GM10266 (cell line): ENCODE measurements at regions not wholly inside any gene's neighbourhood (a gene's known extent, or its start where the extent isn't known, plus 50 kb on each side); places are given as distances from the start of the nearest gene placed in this dataset.

Experiments used
- DNase-seq: peaks from one replicate; pipeline ENCODE4 v3.0.0; 2012; ENCODE audit errors: extremely low spot score
- TF ChIP-seq, protein P1 (sequence below): IDR thresholded peaks from 2 replicates; pipeline ENCODE4 v1.5.1; 2012; ENCODE audit warnings: mild to moderate bottlenecking, low read depth; ENCODE audit not compliant: control insufficient read depth, insufficient read depth; ENCODE audit errors: missing control alignments

DNA sequence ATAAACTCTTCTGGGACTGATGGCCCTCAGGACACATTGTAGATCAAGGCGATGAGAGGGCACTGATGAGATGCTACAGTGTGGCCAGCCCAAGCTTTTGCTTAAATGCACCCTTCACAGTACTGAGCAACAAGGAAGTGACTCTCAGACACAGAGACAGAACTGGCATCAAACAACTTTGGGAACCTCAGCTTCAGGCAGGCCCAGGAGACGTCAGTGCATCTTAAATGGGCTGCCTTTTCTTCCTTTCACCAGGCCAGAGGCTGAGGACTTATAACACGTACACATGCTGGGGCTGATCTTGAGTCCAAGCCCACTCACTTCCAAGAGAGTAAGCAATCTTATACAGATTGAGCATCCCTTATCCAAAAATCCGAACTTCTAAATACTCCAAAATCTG, 386.1 kb upstream of the C16orf82 start:
- no peak for DNase-seq
- TF ChIP-seq, protein P1, sequence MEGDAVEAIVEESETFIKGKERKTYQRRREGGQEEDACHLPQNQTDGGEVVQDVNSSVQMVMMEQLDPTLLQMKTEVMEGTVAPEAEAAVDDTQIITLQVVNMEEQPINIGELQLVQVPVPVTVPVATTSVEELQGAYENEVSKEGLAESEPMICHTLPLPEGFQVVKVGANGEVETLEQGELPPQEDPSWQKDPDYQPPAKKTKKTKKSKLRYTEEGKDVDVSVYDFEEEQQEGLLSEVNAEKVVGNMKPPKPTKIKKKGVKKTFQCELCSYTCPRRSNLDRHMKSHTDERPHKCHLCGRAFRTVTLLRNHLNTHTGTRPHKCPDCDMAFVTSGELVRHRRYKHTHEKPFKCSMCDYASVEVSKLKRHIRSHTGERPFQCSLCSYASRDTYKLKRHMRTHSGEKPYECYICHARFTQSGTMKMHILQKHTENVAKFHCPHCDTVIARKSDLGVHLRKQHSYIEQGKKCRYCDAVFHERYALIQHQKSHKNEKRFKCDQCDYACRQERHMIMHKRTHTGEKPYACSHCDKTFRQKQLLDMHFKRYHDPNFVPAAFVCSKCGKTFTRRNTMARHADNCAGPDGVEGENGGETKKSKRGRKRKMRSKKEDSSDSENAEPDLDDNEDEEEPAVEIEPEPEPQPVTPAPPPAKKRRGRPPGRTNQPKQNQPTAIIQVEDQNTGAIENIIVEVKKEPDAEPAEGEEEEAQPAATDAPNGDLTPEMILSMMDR: no peak

DNA sequence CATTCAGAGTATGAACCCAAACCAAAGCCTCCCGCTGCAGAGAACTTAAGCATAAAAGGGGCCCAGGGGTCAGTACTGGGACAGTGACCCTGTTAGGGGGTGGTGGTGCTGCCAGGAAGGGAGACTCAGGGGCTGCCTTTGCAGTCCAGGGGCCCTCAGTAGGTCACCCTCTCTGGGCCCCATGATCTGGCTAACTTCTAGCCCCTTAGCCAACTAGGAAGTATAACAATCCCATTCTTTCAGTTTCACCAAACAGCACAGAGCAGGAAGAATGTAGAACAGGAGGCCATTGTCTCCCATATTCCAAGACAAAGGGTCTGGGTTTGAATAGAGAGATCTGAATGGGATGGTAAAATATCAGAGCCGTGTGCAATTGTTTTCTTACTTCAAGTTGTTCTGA, 378.6 kb upstream of the C16orf82 start:
- TF ChIP-seq, protein P1: no peak
- no peak for DNase-seq

DNA sequence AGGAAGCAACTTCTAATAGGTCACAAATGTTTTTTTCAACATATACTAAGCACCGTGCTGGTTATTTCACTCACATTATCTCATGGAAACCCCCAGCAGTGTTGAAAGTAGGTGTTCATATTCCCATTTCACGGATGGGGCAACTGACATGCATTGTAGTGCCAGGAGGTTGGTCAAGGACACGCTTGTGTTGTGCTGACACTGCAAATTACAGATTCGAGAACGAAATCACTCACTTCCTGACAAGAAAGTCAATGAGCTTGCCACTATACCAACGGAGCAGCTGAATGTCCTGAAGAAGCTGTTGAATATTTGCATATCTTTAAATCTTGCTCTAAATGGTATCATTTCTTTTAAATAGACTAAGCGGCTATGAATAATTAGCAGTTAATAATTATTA, 378.0 kb upstream of the C16orf82 start:
- TF ChIP-seq, protein P1: no peak
- DNase-seq: no peak

DNA sequence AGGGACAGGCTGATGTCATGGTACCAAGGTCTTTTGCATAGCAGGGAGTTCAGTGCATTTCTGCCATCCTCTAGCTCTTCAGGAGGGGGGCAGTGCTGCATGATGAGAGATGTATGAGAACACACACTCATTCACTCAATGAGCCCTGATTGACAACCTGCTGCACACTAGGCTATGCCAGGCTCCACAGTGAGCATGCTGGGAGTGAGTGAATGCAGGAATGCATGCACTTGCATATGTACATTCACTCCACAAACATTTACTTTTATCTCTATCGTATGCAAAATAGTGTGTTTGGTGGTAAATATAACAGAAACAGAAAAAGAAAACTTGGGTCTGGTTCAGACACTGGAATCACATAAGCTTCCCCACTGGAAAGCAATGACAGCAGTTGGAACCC, 374.1 kb upstream of the C16orf82 start:
- TF ChIP-seq, protein P1: no peak
- DNase-seq: no peak

DNA sequence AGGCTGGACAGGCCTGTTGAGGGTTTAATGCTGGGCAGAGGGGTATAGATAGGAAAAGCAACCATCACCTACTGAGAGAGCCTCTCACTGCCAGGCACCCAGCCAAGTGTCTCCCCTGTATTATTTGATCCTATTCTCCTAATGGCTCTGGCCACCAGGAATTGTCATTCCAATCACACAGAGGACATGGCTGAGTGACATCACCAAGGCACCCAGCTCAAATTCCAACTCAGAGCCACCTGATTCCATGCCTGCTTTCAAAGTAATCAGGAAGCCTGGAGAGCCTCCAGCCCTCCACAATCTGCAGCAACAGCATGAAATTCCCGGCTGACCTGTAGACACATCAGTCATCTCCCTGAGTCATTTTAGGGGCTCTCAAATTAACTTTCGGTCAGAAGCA, 368.9 kb upstream of the C16orf82 start:
- TF ChIP-seq, protein P1: no peak
- DNase-seq: no peak

DNA sequence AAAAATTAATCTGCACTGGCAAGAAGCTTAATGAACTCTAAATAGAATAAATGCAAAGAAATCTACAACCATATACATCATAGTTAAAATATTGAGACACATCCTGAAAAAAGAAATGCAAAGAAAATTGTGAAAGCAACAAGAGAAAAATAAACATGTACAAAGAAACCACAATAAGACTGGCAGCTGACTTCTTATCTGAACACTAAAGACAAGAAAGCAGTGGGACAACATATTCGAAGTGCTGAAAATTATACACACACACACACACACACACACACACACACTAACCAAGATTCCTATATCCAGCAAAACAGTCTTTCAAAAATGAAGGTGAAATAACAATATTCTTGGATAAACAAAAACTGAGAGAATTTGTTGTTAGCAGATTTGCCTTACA, 366.5 kb upstream of the C16orf82 start:
- TF ChIP-seq, protein P1: no peak
- no peak for DNase-seq

DNA sequence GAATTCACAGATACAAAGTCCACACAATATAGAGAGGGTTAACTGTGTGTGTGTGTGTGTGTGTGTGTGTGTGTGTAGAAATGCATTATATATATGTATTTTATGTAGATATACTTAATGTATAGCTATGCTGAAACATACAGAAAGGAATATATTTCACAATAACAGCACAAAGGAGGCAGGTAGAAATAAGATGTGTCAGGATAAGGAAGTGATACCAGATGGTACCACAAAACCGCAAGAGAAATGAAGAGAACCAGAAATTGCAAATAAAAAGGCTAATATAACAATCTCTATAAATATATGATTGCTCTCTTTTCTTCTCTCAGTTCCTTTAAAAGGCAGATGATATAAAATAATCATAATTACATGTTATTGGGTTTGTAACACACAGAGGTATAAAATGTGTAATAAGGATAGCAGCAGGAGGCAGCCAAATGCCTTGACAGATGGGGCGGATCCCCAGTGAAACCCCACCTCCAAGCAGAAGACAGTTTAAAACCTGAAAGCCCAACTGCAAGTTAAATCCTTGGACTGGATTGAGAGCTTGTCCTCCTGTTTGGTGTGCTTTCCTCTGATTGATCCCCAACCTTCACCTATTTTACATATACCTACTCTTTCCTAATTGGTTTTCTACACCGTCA, 365.4 kb upstream of the C16orf82 start:
- TF ChIP-seq, protein P1: no peak
- DNase-seq: no peak
